ENCODE measurements at regions not wholly inside any gene's neighbourhood (a gene's known extent, or its start where the extent isn't known, plus 50 kb on each side); places are given as distances from the start of the nearest gene placed in this dataset.
A peak's percentile ranks its signal among the peaks of the same experiment; 100 is the strongest.

- 63% methylated on average over 5 of the region's 5 CpGs for WGBS (ENCODE audit: low lambda C conversion rate)
- POLR2A ChIA-PET, result no interaction called here
- H2AFZ ChIP-seq (ENCODE audit: low read depth), result no peak overlapping the region
Measured at GRCh38 chr5:54659700-54660131, 142.2 kb downstream of the SNX18 start.

DNA sequence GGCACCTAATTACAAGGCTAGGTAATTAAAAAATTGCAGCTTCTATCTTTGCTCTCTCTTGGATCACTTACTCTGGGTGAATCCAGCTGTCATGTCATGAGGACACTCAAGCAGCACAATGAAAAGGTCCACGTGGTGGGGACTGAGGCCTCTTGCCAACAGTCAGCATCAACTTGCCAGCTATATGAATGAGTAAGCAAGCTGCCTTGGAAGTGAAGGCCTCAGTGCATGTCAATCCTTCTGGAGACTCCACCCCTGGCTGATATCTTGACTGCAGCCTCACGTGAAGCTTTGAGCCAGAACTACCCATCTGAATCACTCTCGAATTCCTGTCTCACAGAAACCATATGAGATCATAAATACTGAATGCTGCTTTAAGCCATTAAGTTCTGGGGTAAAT lies 140.5 kb downstream of the SNX18 start:
- DNase-seq, result no peak
- peaks cover 0 to 7% of the 10 kb centered on the region in 2 experiments; a peak in 1 of 4 replicates for H3K4me1 ChIP-seq (ENCODE audit: control insufficient read depth in 1 of 2, insufficient read depth in 2 of 2, low read depth in 1 of 2, low read length in 1 of 2)
- H3K36me3 ChIP-seq (replicated peaks in 1 of 2; ENCODE audit: control insufficient read depth in 1 of 2, insufficient read depth in 2 of 2, low read length in 1 of 2), result no peaks in the 10 kb centered on the region
- H2AFZ ChIP-seq (ENCODE audit: low read depth), result no peak overlapping the region
- H3K27ac ChIP-seq (ENCODE audit: low read depth in 2 of 2, low read length in 1 of 2), result no peak overlapping the region
- ChIA-PET POLR2A (no interaction called here), CTCF (no interaction called here)
- H4K20me1 ChIP-seq (ENCODE audit: insufficient read depth), result no peaks in the 10 kb centered on the region
- no peaks in the 10 kb centered on the region for H3K27me3 ChIP-seq (ENCODE audit: insufficient read depth)
- H3K79me2 ChIP-seq (ENCODE audit: insufficient read depth), result no peaks in the 10 kb centered on the region
- no peak overlapping the region for H3K4me3 ChIP-seq (ENCODE audit: low read depth in 2 of 2, low read length in 1 of 2)
- H3K9me2 ChIP-seq, result no peaks in the 10 kb centered on the region
- no peaks in the 10 kb centered on the region for H3F3A ChIP-seq (replicated peaks; ENCODE audit: insufficient read depth)
- no peak overlapping the region for H3K4me2 ChIP-seq
- 15% methylated on average over 3 of the region's 3 CpGs for WGBS (ENCODE audit: low lambda C conversion rate)
- TF ChIP-seq PBX3 (IDR thresholded peaks at IDR 0.05) (0 out of 2 replicates have a peak, but pooled peaks have one; percentile 6), RXRA (IDR thresholded peaks at IDR 0.05; ENCODE audit: borderline replicate concordance, low read depth) (no peak)
- no peak overlapping the region for H3K9ac ChIP-seq
- H3K9me3 ChIP-seq, result no peaks in the 10 kb centered on the region

More at GRCh38 chr5:54659700-54660131, 142.2 kb downstream of the SNX18 start:
- H3F3A ChIP-seq (replicated peaks; ENCODE audit: insufficient read depth), result no peaks in the 10 kb centered on the region
- no peak overlapping the region for H3K4me3 ChIP-seq (ENCODE audit: low read depth in 2 of 2, low read length in 1 of 2)
- H3K4me2 ChIP-seq, result no peak overlapping the region
- no peaks in the 10 kb centered on the region for H4K20me1 ChIP-seq (ENCODE audit: insufficient read depth)
- DNase-seq, result no peak
- H3K4me1 ChIP-seq (ENCODE audit: control insufficient read depth in 1 of 2, insufficient read depth in 2 of 2, low read depth in 1 of 2, low read length in 1 of 2), result peaks cover 0 to 7% of the 10 kb centered on the region in 2 experiments; a peak in 2 of 4 replicates
- no peak overlapping the region for H3K9ac ChIP-seq
- TF ChIP-seq ELF1 (IDR thresholded peaks at IDR 0.05) (no peak), JUND (IDR thresholded peaks at IDR 0.05) (no peak), USF1 (IDR thresholded peaks at IDR 0.05; ENCODE audit: borderline replicate concordance, low read depth) (no peak), YY1 (IDR thresholded peaks at IDR 0.05; ENCODE audit: low read depth) (peak; percentile 39; the same call in 1 of the 2 replicates), FOSL2 (IDR thresholded peaks at IDR 0.05; ENCODE audit: borderline replicate concordance, low read depth) (no peak), GABPA (IDR thresholded peaks at IDR 0.05; ENCODE audit: low read depth) (no peak)
- no peaks in the 10 kb centered on the region for H3K36me3 ChIP-seq (replicated peaks in 1 of 2; ENCODE audit: control insufficient read depth in 1 of 2, insufficient read depth in 2 of 2, low read length in 1 of 2)
- no peaks in the 10 kb centered on the region for H3K9me3 ChIP-seq
- no peaks in the 10 kb centered on the region for H3K79me2 ChIP-seq (ENCODE audit: insufficient read depth)
- no peaks in the 10 kb centered on the region for H3K9me2 ChIP-seq
- CTCF ChIA-PET, result interaction anchor here (1.1 to 1.5 kb wide), 2 partner anchors 45 to 125 kb away, joined by 3 read pairs; no protein-coding TSS in a partner anchor
- H3K27ac ChIP-seq (ENCODE audit: low read depth in 2 of 2, low read length in 1 of 2), result no peak overlapping the region
- no peaks in the 10 kb centered on the region for H3K27me3 ChIP-seq (ENCODE audit: insufficient read depth)

GRCh38 chr5:54656261-54656728 lies 138.7 kb downstream of the SNX18 start:
- CTCF ChIA-PET, result no interaction called here
- 79% methylated on average over 2 of the region's 2 CpGs for WGBS (ENCODE audit: low lambda C conversion rate)
- no peak for TF ChIP-seq FOSL2 (IDR thresholded peaks at IDR 0.05; ENCODE audit: borderline replicate concordance, low read depth)
- no peak for TF ChIP-seq GABPA (IDR thresholded peaks at IDR 0.05; ENCODE audit: low read depth)
- TF ChIP-seq, protein P1, sequence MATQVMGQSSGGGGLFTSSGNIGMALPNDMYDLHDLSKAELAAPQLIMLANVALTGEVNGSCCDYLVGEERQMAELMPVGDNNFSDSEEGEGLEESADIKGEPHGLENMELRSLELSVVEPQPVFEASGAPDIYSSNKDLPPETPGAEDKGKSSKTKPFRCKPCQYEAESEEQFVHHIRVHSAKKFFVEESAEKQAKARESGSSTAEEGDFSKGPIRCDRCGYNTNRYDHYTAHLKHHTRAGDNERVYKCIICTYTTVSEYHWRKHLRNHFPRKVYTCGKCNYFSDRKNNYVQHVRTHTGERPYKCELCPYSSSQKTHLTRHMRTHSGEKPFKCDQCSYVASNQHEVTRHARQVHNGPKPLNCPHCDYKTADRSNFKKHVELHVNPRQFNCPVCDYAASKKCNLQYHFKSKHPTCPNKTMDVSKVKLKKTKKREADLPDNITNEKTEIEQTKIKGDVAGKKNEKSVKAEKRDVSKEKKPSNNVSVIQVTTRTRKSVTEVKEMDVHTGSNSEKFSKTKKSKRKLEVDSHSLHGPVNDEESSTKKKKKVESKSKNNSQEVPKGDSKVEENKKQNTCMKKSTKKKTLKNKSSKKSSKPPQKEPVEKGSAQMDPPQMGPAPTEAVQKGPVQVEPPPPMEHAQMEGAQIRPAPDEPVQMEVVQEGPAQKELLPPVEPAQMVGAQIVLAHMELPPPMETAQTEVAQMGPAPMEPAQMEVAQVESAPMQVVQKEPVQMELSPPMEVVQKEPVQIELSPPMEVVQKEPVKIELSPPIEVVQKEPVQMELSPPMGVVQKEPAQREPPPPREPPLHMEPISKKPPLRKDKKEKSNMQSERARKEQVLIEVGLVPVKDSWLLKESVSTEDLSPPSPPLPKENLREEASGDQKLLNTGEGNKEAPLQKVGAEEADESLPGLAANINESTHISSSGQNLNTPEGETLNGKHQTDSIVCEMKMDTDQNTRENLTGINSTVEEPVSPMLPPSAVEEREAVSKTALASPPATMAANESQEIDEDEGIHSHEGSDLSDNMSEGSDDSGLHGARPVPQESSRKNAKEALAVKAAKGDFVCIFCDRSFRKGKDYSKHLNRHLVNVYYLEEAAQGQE (IDR thresholded peaks at IDR 0.05; ENCODE audit: low read depth, low read length), result no peak
- TF ChIP-seq RCOR1 (IDR thresholded peaks at IDR 0.05; ENCODE audit: low read length), result no peak
- TF ChIP-seq SMC3 (IDR thresholded peaks at IDR 0.05; ENCODE audit: low read depth, low read length), result no peak
- TF ChIP-seq RFX5 (IDR thresholded peaks at IDR 0.05; ENCODE audit: low read length), result no peak
- TF ChIP-seq CHD2 (IDR thresholded peaks at IDR 0.05; ENCODE audit: low read length, partially characterized antibody), result no peak
- TF ChIP-seq POLR2AphosphoS5 (IDR thresholded peaks at IDR 0.05; ENCODE audit: low read depth, low read length), result no peak
- no peak for TF ChIP-seq USF1 (IDR thresholded peaks at IDR 0.05; ENCODE audit: borderline replicate concordance, low read depth)
- no peak for TF ChIP-seq MXI1 (IDR thresholded peaks at IDR 0.05; ENCODE audit: low read depth, low read length)
- no peak for TF ChIP-seq NFIC (IDR thresholded peaks at IDR 0.05; ENCODE audit: borderline replicate concordance)
- TF ChIP-seq, protein P2, sequence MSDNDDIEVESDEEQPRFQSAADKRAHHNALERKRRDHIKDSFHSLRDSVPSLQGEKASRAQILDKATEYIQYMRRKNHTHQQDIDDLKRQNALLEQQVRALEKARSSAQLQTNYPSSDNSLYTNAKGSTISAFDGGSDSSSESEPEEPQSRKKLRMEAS (IDR thresholded peaks at IDR 0.05; ENCODE audit: low read depth), result no peak

More at GRCh38 chr5:54656261-54656728, 138.7 kb downstream of the SNX18 start:
- Histone ChIP-seq H3K9me2 (no peaks in the 10 kb centered on the region), H3K4me1 (ENCODE audit: control insufficient read depth in 1 of 2, insufficient read depth in 2 of 2, low read depth in 1 of 2, low read length in 1 of 2) (peaks cover 4 to 16% of the 10 kb centered on the region in 2 experiments; a peak in 2 of 4 replicates), H3K9ac (no peak overlapping the region), H3K27ac (ENCODE audit: low read depth in 2 of 2, low read length in 1 of 2) (no peak overlapping the region), H3K27me3 (ENCODE audit: insufficient read depth) (no peaks in the 10 kb centered on the region; the same call in 1 of the 2 replicates), H3F3A (replicated peaks; ENCODE audit: insufficient read depth) (no peaks in the 10 kb centered on the region), H4K20me1 (ENCODE audit: insufficient read depth) (no peaks in the 10 kb centered on the region), H2AFZ (ENCODE audit: low read depth) (no peak overlapping the region), H3K36me3 (replicated peaks in 1 of 2; ENCODE audit: control insufficient read depth in 1 of 2, insufficient read depth in 2 of 2, low read length in 1 of 2) (no peaks in the 10 kb centered on the region), H3K79me2 (ENCODE audit: insufficient read depth) (no peaks in the 10 kb centered on the region), H3K9me3 (no peaks in the 10 kb centered on the region), H3K4me3 (ENCODE audit: low read depth in 2 of 2, low read length in 1 of 2) (no peak overlapping the region), H3K4me2 (no peak overlapping the region)
- POLR2A ChIA-PET, result no interaction called here
- DNase-seq, result no peak

All from SK-N-SH (cell line).